Fibroblast of lung (primary cell): ENCODE measurements at regions not wholly inside any gene's neighbourhood (a gene's known extent, or its start where the extent isn't known, plus 50 kb on each side); places are given as distances from the start of the nearest gene placed in this dataset.

ENCODE experiments used
- DNase-seq, 2 donors: peaks; one replicate each; pipeline versions ENCODE4 v3.0.0 to v3.0.0-alpha.2; 2010; ENCODE audit warnings: low read depth in 2 of 2
- H2AFZ ChIP-seq: 2 replicates; pipeline ENCODE4 v1.5.1; 2012; ENCODE audit warnings: low read length, control low read depth, inconsistent platforms
- H3K27ac ChIP-seq: 2 replicates; pipeline ENCODE4 v1.5.1; 2011; ENCODE audit warnings: low read length, control low read depth; ENCODE audit not compliant: insufficient read depth
- H3K27me3 ChIP-seq: 2 replicates; pipeline ENCODE4 v1.5.1; 2011; ENCODE audit warnings: mild to moderate bottlenecking, low read length; ENCODE audit not compliant: control insufficient read depth, insufficient read depth
- H3K36me3 ChIP-seq: 2 replicates; pipeline ENCODE4 v1.5.1; 2011; ENCODE audit warnings: low read length; ENCODE audit not compliant: control insufficient read depth, insufficient read depth
- H3K4me1 ChIP-seq: 2 replicates; pipeline ENCODE4 v1.5.1; 2011; ENCODE audit warnings: low read length; ENCODE audit not compliant: control insufficient read depth, insufficient read depth; ENCODE audit errors: extremely low read depth
- H3K4me2 ChIP-seq: 2 replicates; pipeline ENCODE4 v1.5.1; 2011; ENCODE audit warnings: low read length, control low read depth; ENCODE audit not compliant: insufficient read depth; ENCODE audit errors: extremely low read depth
- H3K4me3 ChIP-seq, 4 experiments: fragments of 200-600 bp in 1 of 4; sonication (generic) in 1 of 4; replicated peaks in 1 of 4; 2 replicates each; pipeline ENCODE4 v1.5.1; 2011 to 2016; ENCODE audit warnings: low read length in 4 of 4, low read depth in 3 of 4, mild to moderate bottlenecking in 3 of 4, control low read depth in 2 of 4, inconsistent platforms in 1 of 4, mixed read lengths in 1 of 4; ENCODE audit not compliant: insufficient read depth in 1 of 4; ENCODE audit errors: control extremely low read depth in 1 of 4
- H3K79me2 ChIP-seq: 2 replicates; pipeline ENCODE4 v1.5.1; 2012; ENCODE audit warnings: mild to moderate bottlenecking, low read length, inconsistent platforms; ENCODE audit not compliant: control insufficient read depth, insufficient read depth
- H3K9ac ChIP-seq: 2 replicates; pipeline ENCODE4 v1.5.1; 2011; ENCODE audit warnings: mild to moderate bottlenecking, low read length, control low read depth; ENCODE audit not compliant: insufficient read depth
- H3K9me3 ChIP-seq: 2 replicates; pipeline ENCODE4 v1.5.1; 2012; ENCODE audit warnings: low read depth, low read length; ENCODE audit not compliant: control insufficient read depth, insufficient read depth
- H4K20me1 ChIP-seq: 2 replicates; pipeline ENCODE4 v1.5.1; 2011; ENCODE audit warnings: low read length; ENCODE audit not compliant: control insufficient read depth, insufficient read depth; ENCODE audit errors: extremely low read depth
- EZH2 ChIP-seq: IDR thresholded peaks from 2 replicates; pipeline ENCODE4 v1.5.1; 2012; ENCODE audit warnings: low read length, control low read depth, mild to moderate bottlenecking; ENCODE audit errors: missing control alignments
- TF ChIP-seq, protein P1 (sequence below), 2 donors: IDR thresholded peaks in 1 of 2; conservative IDR thresholded peaks in 1 of 2; 1 replicate in 1 of 2; 2 replicates in 1 of 2; pipeline ENCODE4 v1.5.1; 2011 to 2012; ENCODE audit warnings: low read length in 2 of 2, control low read depth in 1 of 2, inconsistent platforms in 1 of 2, low read depth in 1 of 2, mild to moderate bottlenecking in 1 of 2

GRCh38 chr5:82817897-82818676 lies 259.1 kb downstream of the TMEM167A start:
- Histone ChIP-seq H3K36me3 (no peaks in the 10 kb centered on the region), H3K27ac (no peak overlapping the region), H3K4me3 (no peak overlapping the region), H3K4me2 (no peak overlapping the region), H3K9ac (no peak overlapping the region), H3K4me1 (no peaks in the 10 kb centered on the region), H3K9me3 (no peaks in the 10 kb centered on the region), H3K27me3 (no peaks in the 10 kb centered on the region), H3K79me2 (no peaks in the 10 kb centered on the region), H4K20me1 (no peaks in the 10 kb centered on the region), H2AFZ (no peak overlapping the region)
- no peak for TF ChIP-seq EZH2
- TF ChIP-seq, protein P1, sequence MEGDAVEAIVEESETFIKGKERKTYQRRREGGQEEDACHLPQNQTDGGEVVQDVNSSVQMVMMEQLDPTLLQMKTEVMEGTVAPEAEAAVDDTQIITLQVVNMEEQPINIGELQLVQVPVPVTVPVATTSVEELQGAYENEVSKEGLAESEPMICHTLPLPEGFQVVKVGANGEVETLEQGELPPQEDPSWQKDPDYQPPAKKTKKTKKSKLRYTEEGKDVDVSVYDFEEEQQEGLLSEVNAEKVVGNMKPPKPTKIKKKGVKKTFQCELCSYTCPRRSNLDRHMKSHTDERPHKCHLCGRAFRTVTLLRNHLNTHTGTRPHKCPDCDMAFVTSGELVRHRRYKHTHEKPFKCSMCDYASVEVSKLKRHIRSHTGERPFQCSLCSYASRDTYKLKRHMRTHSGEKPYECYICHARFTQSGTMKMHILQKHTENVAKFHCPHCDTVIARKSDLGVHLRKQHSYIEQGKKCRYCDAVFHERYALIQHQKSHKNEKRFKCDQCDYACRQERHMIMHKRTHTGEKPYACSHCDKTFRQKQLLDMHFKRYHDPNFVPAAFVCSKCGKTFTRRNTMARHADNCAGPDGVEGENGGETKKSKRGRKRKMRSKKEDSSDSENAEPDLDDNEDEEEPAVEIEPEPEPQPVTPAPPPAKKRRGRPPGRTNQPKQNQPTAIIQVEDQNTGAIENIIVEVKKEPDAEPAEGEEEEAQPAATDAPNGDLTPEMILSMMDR (conservative IDR thresholded peaks at IDR 0.05 in 1 of 2, IDR thresholded peaks at IDR 0.05 in 1 of 2; ENCODE audit: low read depth in 1 of 2, low read length in 2 of 2) = no peak
- DNase-seq = no peak

DNA sequence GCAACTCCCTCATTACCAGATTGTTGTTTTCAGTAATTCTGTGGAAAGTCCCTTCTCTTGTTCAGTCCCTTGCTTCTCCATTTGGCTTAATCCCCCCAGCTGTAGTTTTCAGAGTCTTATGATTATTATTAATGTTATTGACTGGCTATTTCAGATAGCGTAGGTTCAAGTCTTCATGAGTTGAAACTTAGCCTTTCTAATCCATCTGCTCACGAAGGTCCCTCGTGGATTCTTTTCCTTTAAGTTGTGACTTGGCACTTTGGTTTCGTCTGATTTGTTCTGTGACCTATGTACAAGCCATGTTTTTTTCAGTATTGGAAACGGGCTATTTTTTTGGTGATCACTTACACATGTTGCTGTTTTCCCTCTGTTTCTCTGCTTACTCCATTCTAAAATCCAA lies 260.3 kb downstream of the TMEM167A start:
- Histone ChIP-seq H3K27ac (no peak overlapping the region), H3K4me3 (no peak overlapping the region), H3K36me3 (no peaks in the 10 kb centered on the region), H4K20me1 (no peaks in the 10 kb centered on the region), H3K4me1 (no peaks in the 10 kb centered on the region), H3K9me3 (no peaks in the 10 kb centered on the region), H3K9ac (no peak overlapping the region), H2AFZ (no peak overlapping the region), H3K4me2 (no peak overlapping the region), H3K27me3 (no peaks in the 10 kb centered on the region), H3K79me2 (no peaks in the 10 kb centered on the region)
- no peak for DNase-seq
- TF ChIP-seq, protein P1 (conservative IDR thresholded peaks at IDR 0.05 in 1 of 2, IDR thresholded peaks at IDR 0.05 in 1 of 2; ENCODE audit: low read depth in 1 of 2, low read length in 2 of 2) = no peak

- no peak overlapping the region for H3K4me3 ChIP-seq
- H3K4me1 ChIP-seq = no peaks in the 10 kb centered on the region
- H3K36me3 ChIP-seq = no peaks in the 10 kb centered on the region
- peak; percentile 51 to 57 for DNase-seq
- TF ChIP-seq EZH2 = no peak
- TF ChIP-seq, protein P1 (conservative IDR thresholded peaks at IDR 0.05 in 1 of 2, IDR thresholded peaks at IDR 0.05 in 1 of 2; ENCODE audit: low read depth in 1 of 2, low read length in 2 of 2) = no peak
- no peak overlapping the region for H2AFZ ChIP-seq
- no peak overlapping the region for H3K27ac ChIP-seq
- no peaks in the 10 kb centered on the region for H3K79me2 ChIP-seq
- H3K27me3 ChIP-seq = no peaks in the 10 kb centered on the region
- no peak overlapping the region for H3K9ac ChIP-seq
- H3K9me3 ChIP-seq = no peaks in the 10 kb centered on the region
- no peak overlapping the region for H3K4me2 ChIP-seq
- no peaks in the 10 kb centered on the region for H4K20me1 ChIP-seq
Measured at GRCh38 chr5:82815871-82816270, 261.3 kb downstream of the TMEM167A start.
